ENCODE measurements at regions not wholly inside any gene's neighbourhood (a gene's known extent, or its start where the extent isn't known, plus 50 kb on each side); places are given as distances from the start of the nearest gene placed in this dataset.
"Not testable (repeated sequence)": the region's sequence is repeated elsewhere in the genome, so short reads cannot be mapped to it uniquely, and the experiment has no call there.

DNA sequence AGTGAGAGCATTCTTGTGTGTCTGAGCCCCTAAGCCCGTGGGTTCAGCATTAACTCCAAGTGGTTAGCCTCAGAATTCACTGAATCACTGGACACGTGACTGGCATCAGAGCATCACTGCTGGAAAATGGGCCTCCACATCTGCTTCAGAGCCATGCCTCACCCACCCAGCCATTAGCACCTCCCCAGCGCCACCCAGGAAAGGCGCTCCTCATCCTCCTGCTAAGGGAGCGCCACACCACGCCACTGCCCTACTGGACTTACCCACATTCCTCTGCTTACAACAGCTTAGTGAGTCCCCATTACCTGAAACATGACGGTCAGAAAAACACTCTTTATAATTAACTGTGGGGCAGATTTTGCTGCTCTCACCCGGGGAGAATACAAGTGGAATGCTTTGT is 442.6 kb upstream of the MYT1L start:
- H3K27me3 ChIP-seq (ENCODE audit: low read depth, low read length): no peaks in the 10 kb centered on the region
- no peak overlapping the region for H2AFZ ChIP-seq (ENCODE audit: low read depth, low read length)
- no peaks in the 10 kb centered on the region for H3K79me2 ChIP-seq (ENCODE audit: low read length)
- H3K9me3 ChIP-seq (ENCODE audit: insufficient read depth, low read length): no peaks in the 10 kb centered on the region
- H4K20me1 ChIP-seq (ENCODE audit: insufficient read depth, low read length): no peaks in the 10 kb centered on the region
- H3K4me2 ChIP-seq (ENCODE audit: low read length): no peak overlapping the region
- no peaks in the 10 kb centered on the region for H3K36me3 ChIP-seq (replicated peaks; ENCODE audit: low read depth, low read length)
- H3K4me3 ChIP-seq (ENCODE audit: low read length): no peak overlapping the region
- TF ChIP-seq, protein P1, sequence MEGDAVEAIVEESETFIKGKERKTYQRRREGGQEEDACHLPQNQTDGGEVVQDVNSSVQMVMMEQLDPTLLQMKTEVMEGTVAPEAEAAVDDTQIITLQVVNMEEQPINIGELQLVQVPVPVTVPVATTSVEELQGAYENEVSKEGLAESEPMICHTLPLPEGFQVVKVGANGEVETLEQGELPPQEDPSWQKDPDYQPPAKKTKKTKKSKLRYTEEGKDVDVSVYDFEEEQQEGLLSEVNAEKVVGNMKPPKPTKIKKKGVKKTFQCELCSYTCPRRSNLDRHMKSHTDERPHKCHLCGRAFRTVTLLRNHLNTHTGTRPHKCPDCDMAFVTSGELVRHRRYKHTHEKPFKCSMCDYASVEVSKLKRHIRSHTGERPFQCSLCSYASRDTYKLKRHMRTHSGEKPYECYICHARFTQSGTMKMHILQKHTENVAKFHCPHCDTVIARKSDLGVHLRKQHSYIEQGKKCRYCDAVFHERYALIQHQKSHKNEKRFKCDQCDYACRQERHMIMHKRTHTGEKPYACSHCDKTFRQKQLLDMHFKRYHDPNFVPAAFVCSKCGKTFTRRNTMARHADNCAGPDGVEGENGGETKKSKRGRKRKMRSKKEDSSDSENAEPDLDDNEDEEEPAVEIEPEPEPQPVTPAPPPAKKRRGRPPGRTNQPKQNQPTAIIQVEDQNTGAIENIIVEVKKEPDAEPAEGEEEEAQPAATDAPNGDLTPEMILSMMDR (IDR thresholded peaks at IDR 0.05; ENCODE audit: low read depth, low read length): no peak
- no peak for TF ChIP-seq EZH2phosphoT487 (IDR thresholded peaks at IDR 0.05; ENCODE audit: low read depth)
- no peak overlapping the region for H3K9ac ChIP-seq (ENCODE audit: low read length)
- no peaks in the 10 kb centered on the region for H3K4me1 ChIP-seq (ENCODE audit: low read length)
- no peak overlapping the region for H3K27ac ChIP-seq (ENCODE audit: low read length)

DNA sequence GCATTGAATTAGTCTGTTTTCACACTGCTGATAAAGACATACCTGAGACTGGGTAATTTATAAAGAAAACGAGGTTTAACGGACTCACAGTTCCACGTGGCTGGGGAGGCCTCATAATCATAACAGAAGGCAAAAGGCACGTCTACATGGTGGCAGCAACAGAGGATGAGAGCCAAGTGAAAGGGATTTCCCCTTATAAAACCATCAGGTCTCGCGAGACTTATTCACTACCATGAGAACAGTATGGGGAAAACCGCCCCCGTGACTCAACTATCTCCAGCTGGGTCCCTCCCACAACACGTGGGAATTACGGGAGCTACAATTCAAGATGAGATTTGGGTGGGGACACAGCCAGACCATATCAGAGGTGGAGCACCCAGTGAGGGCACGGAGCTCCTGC is 442.0 kb upstream of the MYT1L start:
- H3K9ac ChIP-seq (ENCODE audit: low read length); H3K36me3 ChIP-seq (replicated peaks; ENCODE audit: low read depth, low read length); H3K4me2 ChIP-seq (ENCODE audit: low read length); H3K27me3 ChIP-seq (ENCODE audit: low read depth, low read length); H2AFZ ChIP-seq (ENCODE audit: low read depth, low read length); H3K79me2 ChIP-seq (ENCODE audit: low read length); H4K20me1 ChIP-seq (ENCODE audit: insufficient read depth, low read length); H3K4me1 ChIP-seq (ENCODE audit: low read length); H3K9me3 ChIP-seq (ENCODE audit: insufficient read depth, low read length); H3K4me3 ChIP-seq (ENCODE audit: low read length); H3K27ac ChIP-seq (ENCODE audit: low read length): not testable (repeated sequence)

DNA sequence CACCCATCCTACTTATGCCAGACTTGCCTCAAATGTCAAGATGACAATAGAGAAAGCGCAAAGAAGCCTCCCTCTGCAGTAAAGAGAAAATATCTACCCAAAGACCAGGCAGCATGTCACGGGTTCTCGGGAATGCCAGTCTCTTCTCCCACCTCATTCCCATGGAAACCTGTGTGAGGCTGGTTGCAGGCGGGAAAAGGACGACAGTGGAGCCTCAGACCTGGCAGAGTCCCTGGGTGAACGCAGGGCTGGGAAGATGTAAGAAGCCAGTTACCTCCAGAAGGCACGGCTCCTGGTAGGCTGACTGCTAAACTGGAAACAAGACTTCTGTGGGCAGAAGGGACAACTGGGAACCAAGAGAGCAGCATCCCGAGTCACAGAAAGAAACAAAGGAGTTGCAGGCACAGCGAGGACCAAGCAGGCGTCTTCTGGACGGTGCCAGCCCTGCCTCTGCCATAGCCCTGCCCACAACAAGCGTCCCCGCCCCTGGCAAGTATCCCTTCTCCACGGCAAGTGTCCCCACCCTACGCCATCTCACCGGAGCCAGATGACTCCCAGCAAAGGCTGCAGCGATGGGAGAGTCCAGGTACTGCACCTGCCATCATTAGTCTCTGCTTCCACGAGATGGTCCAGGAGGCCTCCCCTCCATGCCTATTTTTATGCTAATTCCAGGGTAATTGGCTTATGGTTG is 440.8 kb upstream of the MYT1L start:
- H3K4me1 ChIP-seq (ENCODE audit: low read length): no peaks in the 10 kb centered on the region
- no peaks in the 10 kb centered on the region for H4K20me1 ChIP-seq (ENCODE audit: insufficient read depth, low read length)
- H2AFZ ChIP-seq (ENCODE audit: low read depth, low read length): no peak overlapping the region
- no peaks in the 10 kb centered on the region for H3K9me3 ChIP-seq (ENCODE audit: insufficient read depth, low read length)
- no peaks in the 10 kb centered on the region for H3K79me2 ChIP-seq (ENCODE audit: low read length)
- H3K9ac ChIP-seq (ENCODE audit: low read length): no peak overlapping the region
- H3K4me3 ChIP-seq (ENCODE audit: low read length): no peak overlapping the region
- H3K36me3 ChIP-seq (replicated peaks; ENCODE audit: low read depth, low read length): no peaks in the 10 kb centered on the region
- no peak for TF ChIP-seq EZH2phosphoT487 (IDR thresholded peaks at IDR 0.05; ENCODE audit: low read depth)
- TF ChIP-seq, protein P1 (IDR thresholded peaks at IDR 0.05; ENCODE audit: low read depth, low read length): no peak
- no peak overlapping the region for H3K4me2 ChIP-seq (ENCODE audit: low read length)
- no peak overlapping the region for H3K27ac ChIP-seq (ENCODE audit: low read length)
- no peaks in the 10 kb centered on the region for H3K27me3 ChIP-seq (ENCODE audit: low read depth, low read length)

DNA sequence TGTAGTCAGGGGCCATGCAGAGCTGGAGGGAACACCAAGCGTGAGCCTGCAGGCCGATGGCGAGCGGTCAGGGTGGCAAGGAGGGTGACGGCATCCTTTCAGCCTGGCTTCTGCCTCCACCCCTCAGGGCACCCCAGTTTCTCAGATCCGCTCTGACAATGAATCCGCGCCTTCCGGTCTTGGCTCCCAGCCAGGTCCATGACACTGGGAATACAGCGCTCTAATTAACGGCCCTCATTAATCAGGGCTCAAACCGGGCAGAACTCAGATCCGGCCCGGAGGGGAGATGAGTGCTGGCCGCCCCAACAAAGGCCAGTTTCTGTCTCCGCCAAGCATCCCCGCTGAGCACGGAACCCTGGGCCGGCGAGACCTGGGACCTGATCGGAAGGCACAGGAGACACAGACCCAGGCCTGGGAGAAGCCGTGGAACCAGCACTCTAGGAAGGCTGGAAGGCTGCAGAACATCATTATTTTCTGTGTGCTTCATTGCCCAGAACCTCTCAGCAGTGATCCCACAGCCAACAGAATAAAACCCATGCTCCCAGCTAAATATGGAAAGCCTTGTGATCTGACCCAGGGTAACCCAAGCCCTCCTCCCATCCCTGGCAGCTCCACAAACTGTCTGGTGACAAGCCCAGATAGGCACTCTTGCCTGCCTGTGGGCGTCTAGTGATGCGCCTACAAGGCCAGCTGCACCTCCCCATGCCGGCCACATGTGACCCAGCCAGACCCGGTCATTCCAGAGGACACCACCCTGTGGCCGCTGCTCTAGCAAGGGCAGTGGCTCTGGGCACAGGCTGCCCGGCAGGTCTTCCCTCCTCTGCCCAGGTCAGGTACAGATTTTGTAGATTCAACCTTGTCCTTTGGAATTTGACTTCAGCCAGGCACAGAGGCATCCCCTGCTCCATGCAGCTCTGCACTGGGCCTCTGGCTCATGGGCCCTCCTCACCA is 438.7 kb upstream of the MYT1L start:
- H3K27me3 ChIP-seq (ENCODE audit: low read depth, low read length): no peaks in the 10 kb centered on the region
- no peak for TF ChIP-seq EZH2phosphoT487 (IDR thresholded peaks at IDR 0.05; ENCODE audit: low read depth)
- TF ChIP-seq, protein P1 (IDR thresholded peaks at IDR 0.05; ENCODE audit: low read depth, low read length): no peak
- H3K4me2 ChIP-seq (ENCODE audit: low read length): no peak overlapping the region
- no peaks in the 10 kb centered on the region for H3K9me3 ChIP-seq (ENCODE audit: insufficient read depth, low read length)
- H3K79me2 ChIP-seq (ENCODE audit: low read length): no peaks in the 10 kb centered on the region
- no peaks in the 10 kb centered on the region for H3K36me3 ChIP-seq (replicated peaks; ENCODE audit: low read depth, low read length)
- H3K4me1 ChIP-seq (ENCODE audit: low read length): no peaks in the 10 kb centered on the region
- H2AFZ ChIP-seq (ENCODE audit: low read depth, low read length): no peak overlapping the region
- H3K27ac ChIP-seq (ENCODE audit: low read length): no peak overlapping the region
- no peak overlapping the region for H3K4me3 ChIP-seq (ENCODE audit: low read length)
- H4K20me1 ChIP-seq (ENCODE audit: insufficient read depth, low read length): no peaks in the 10 kb centered on the region
- H3K9ac ChIP-seq (ENCODE audit: low read length): no peak overlapping the region
